ENCODE measurements at regions not wholly inside any gene's neighbourhood (a gene's known extent, or its start where the extent isn't known, plus 50 kb on each side); places are given as distances from the start of the nearest gene placed in this dataset.

GRCh38 chr2:204321027-204321800 lies 224.1 kb upstream of the PARD3B start:
- no peak overlapping the region for H3K9ac ChIP-seq (ENCODE audit: low read length)
- H3K27me3 ChIP-seq (ENCODE audit: control insufficient read depth in 1 of 2, insufficient read depth in 2 of 2, low read length in 2 of 2): no peaks in the 10 kb centered on the region
- H3K36me3 ChIP-seq (ENCODE audit: insufficient read depth, low read length): no peaks in the 10 kb centered on the region
- no peaks in the 10 kb centered on the region for H3K9me3 ChIP-seq (ENCODE audit: low read length)
- H3K4me1 ChIP-seq (ENCODE audit: insufficient read depth, low read length): peaks cover 12% of the 10 kb centered on the region
- H3K27ac ChIP-seq (ENCODE audit: low read depth, low read length): no peak overlapping the region
- H3K4me3 ChIP-seq (ENCODE audit: low read depth in 1 of 2, low read length in 2 of 2): no peak overlapping the region

GRCh38 chr2:204321910-204322751 lies 223.1 kb upstream of the PARD3B start:
- Histone ChIP-seq H3K4me1 (ENCODE audit: insufficient read depth, low read length) (peaks cover 12% of the 10 kb centered on the region), H3K4me3 (ENCODE audit: low read depth in 1 of 2, low read length in 2 of 2) (no peak overlapping the region), H3K9me3 (ENCODE audit: low read length) (no peaks in the 10 kb centered on the region), H3K27ac (ENCODE audit: low read depth, low read length) (no peak overlapping the region), H3K27me3 (ENCODE audit: control insufficient read depth in 1 of 2, insufficient read depth in 2 of 2, low read length in 2 of 2) (no peaks in the 10 kb centered on the region), H3K9ac (ENCODE audit: low read length) (no peak overlapping the region), H3K36me3 (ENCODE audit: insufficient read depth, low read length) (no peaks in the 10 kb centered on the region)

- no peaks in the 10 kb centered on the region for H3K27me3 ChIP-seq (ENCODE audit: control insufficient read depth in 1 of 2, insufficient read depth in 2 of 2, low read length in 2 of 2)
- no peaks in the 10 kb centered on the region for H3K36me3 ChIP-seq (ENCODE audit: insufficient read depth, low read length)
- H3K9ac ChIP-seq (ENCODE audit: low read length): no peak overlapping the region
- no peak overlapping the region for H3K4me3 ChIP-seq (ENCODE audit: low read depth in 1 of 2, low read length in 2 of 2)
- no peaks in the 10 kb centered on the region for H3K9me3 ChIP-seq (ENCODE audit: low read length)
- no peak overlapping the region for H3K27ac ChIP-seq (ENCODE audit: low read depth, low read length)
- peaks cover 12% of the 10 kb centered on the region for H3K4me1 ChIP-seq (ENCODE audit: insufficient read depth, low read length)
Measured at GRCh38 chr2:204325468-204325867, 219.8 kb upstream of the PARD3B start.

GRCh38 chr2:204328373-204328772 lies 216.9 kb upstream of the PARD3B start:
- no peaks in the 10 kb centered on the region for H3K27me3 ChIP-seq (ENCODE audit: control insufficient read depth in 1 of 2, insufficient read depth in 2 of 2, low read length in 2 of 2)
- H3K27ac ChIP-seq (ENCODE audit: low read depth, low read length): no peak overlapping the region
- no peaks in the 10 kb centered on the region for H3K36me3 ChIP-seq (ENCODE audit: insufficient read depth, low read length)

GRCh38 chr2:204329016-204329415 lies 216.3 kb upstream of the PARD3B start:
- H3K36me3 ChIP-seq (ENCODE audit: insufficient read depth, low read length): no peaks in the 10 kb centered on the region
- H3K9me3 ChIP-seq (ENCODE audit: low read length): no peaks in the 10 kb centered on the region
- no peaks in the 10 kb centered on the region for H3K4me1 ChIP-seq (ENCODE audit: insufficient read depth, low read length)
- no peak overlapping the region for H3K27ac ChIP-seq (ENCODE audit: low read depth, low read length)
- H3K9ac ChIP-seq (ENCODE audit: low read length): no peak overlapping the region
- H3K4me3 ChIP-seq (ENCODE audit: low read depth in 1 of 2, low read length in 2 of 2): no peak overlapping the region
- no peaks in the 10 kb centered on the region for H3K27me3 ChIP-seq (ENCODE audit: control insufficient read depth in 1 of 2, insufficient read depth in 2 of 2, low read length in 2 of 2)

More at GRCh38 chr2:204328373-204328772, 216.9 kb upstream of the PARD3B start:
- no peaks in the 10 kb centered on the region for H3K4me1 ChIP-seq (ENCODE audit: insufficient read depth, low read length)
- no peak overlapping the region for H3K4me3 ChIP-seq (ENCODE audit: low read depth in 1 of 2, low read length in 2 of 2)
- no peaks in the 10 kb centered on the region for H3K9me3 ChIP-seq (ENCODE audit: low read length)
- no peak overlapping the region for H3K9ac ChIP-seq (ENCODE audit: low read length)

- no peak overlapping the region for H3K4me3 ChIP-seq (ENCODE audit: low read depth in 1 of 2, low read length in 2 of 2)
- no peaks in the 10 kb centered on the region for H3K9me3 ChIP-seq (ENCODE audit: low read length)
- no peaks in the 10 kb centered on the region for H3K27me3 ChIP-seq (ENCODE audit: control insufficient read depth in 1 of 2, insufficient read depth in 2 of 2, low read length in 2 of 2)
- H3K9ac ChIP-seq (ENCODE audit: low read length): no peak overlapping the region
- H3K27ac ChIP-seq (ENCODE audit: low read depth, low read length): no peak overlapping the region
- no peaks in the 10 kb centered on the region for H3K4me1 ChIP-seq (ENCODE audit: insufficient read depth, low read length)
- H3K36me3 ChIP-seq (ENCODE audit: insufficient read depth, low read length): no peaks in the 10 kb centered on the region
Measured at GRCh38 chr2:204329532-204329931, 215.7 kb upstream of the PARD3B start.

- Histone ChIP-seq H3K9me3 (ENCODE audit: low read length) (no peaks in the 10 kb centered on the region), H3K36me3 (ENCODE audit: insufficient read depth, low read length) (no peaks in the 10 kb centered on the region), H3K4me3 (ENCODE audit: low read depth in 1 of 2, low read length in 2 of 2) (no peak overlapping the region), H3K9ac (ENCODE audit: low read length) (no peak overlapping the region), H3K27me3 (ENCODE audit: control insufficient read depth in 1 of 2, insufficient read depth in 2 of 2, low read length in 2 of 2) (no peaks in the 10 kb centered on the region), H3K27ac (ENCODE audit: low read depth, low read length) (no peak overlapping the region), H3K4me1 (ENCODE audit: insufficient read depth, low read length) (peaks cover 8% of the 10 kb centered on the region)
Measured at GRCh38 chr2:204331180-204331579, 214.1 kb upstream of the PARD3B start.

- Histone ChIP-seq H3K27me3 (ENCODE audit: control insufficient read depth in 1 of 2, insufficient read depth in 2 of 2, low read length in 2 of 2) (no peaks in the 10 kb centered on the region), H3K4me3 (ENCODE audit: low read depth in 1 of 2, low read length in 2 of 2) (no peak overlapping the region)
Measured at GRCh38 chr2:204331988-204332387, 213.3 kb upstream of the PARD3B start.

GRCh38 chr2:204332706-204333105 lies 212.6 kb upstream of the PARD3B start:
- Histone ChIP-seq H3K27ac (ENCODE audit: low read depth, low read length) (no peak overlapping the region), H3K27me3 (ENCODE audit: control insufficient read depth in 1 of 2, insufficient read depth in 2 of 2, low read length in 2 of 2) (no peaks in the 10 kb centered on the region), H3K4me3 (ENCODE audit: low read depth in 1 of 2, low read length in 2 of 2) (no peak overlapping the region), H3K9me3 (ENCODE audit: low read length) (no peaks in the 10 kb centered on the region), H3K36me3 (ENCODE audit: insufficient read depth, low read length) (no peaks in the 10 kb centered on the region), H3K4me1 (ENCODE audit: insufficient read depth, low read length) (peaks cover 9% of the 10 kb centered on the region), H3K9ac (ENCODE audit: low read length) (no peak overlapping the region)

More at GRCh38 chr2:204331988-204332387, 213.3 kb upstream of the PARD3B start:
- no peak overlapping the region for H3K27ac ChIP-seq (ENCODE audit: low read depth, low read length)
- H3K36me3 ChIP-seq (ENCODE audit: insufficient read depth, low read length): no peaks in the 10 kb centered on the region
- no peak overlapping the region for H3K9ac ChIP-seq (ENCODE audit: low read length)
- H3K4me1 ChIP-seq (ENCODE audit: insufficient read depth, low read length): peaks cover 9% of the 10 kb centered on the region
- H3K9me3 ChIP-seq (ENCODE audit: low read length): no peaks in the 10 kb centered on the region

- Histone ChIP-seq H3K9me3 (ENCODE audit: low read length) (no peaks in the 10 kb centered on the region), H3K4me1 (ENCODE audit: insufficient read depth, low read length) (peaks cover 9% of the 10 kb centered on the region), H3K4me3 (ENCODE audit: low read depth in 1 of 2, low read length in 2 of 2) (no peak overlapping the region), H3K36me3 (ENCODE audit: insufficient read depth, low read length) (no peaks in the 10 kb centered on the region), H3K27me3 (ENCODE audit: control insufficient read depth in 1 of 2, insufficient read depth in 2 of 2, low read length in 2 of 2) (no peaks in the 10 kb centered on the region), H3K27ac (ENCODE audit: low read depth, low read length) (no peak overlapping the region), H3K9ac (ENCODE audit: low read length) (no peak overlapping the region)
Measured at GRCh38 chr2:204333861-204334260, 211.4 kb upstream of the PARD3B start.

GRCh38 chr2:204335451-204336058 lies 209.7 kb upstream of the PARD3B start:
- Histone ChIP-seq H3K27ac (ENCODE audit: low read depth, low read length) (no peak overlapping the region), H3K4me3 (ENCODE audit: low read depth in 1 of 2, low read length in 2 of 2) (no peak overlapping the region), H3K36me3 (ENCODE audit: insufficient read depth, low read length) (no peaks in the 10 kb centered on the region)

More at GRCh38 chr2:204335451-204336058, 209.7 kb upstream of the PARD3B start:
- Histone ChIP-seq H3K4me1 (ENCODE audit: insufficient read depth, low read length) (peaks cover 14% of the 10 kb centered on the region), H3K27me3 (ENCODE audit: control insufficient read depth in 1 of 2, insufficient read depth in 2 of 2, low read length in 2 of 2) (no peaks in the 10 kb centered on the region), H3K9me3 (ENCODE audit: low read length) (no peaks in the 10 kb centered on the region), H3K9ac (ENCODE audit: low read length) (no peak overlapping the region)
